ENCODE measurements at regions not wholly inside any gene's neighbourhood (a gene's known extent, or its start where the extent isn't known, plus 50 kb on each side); places are given as distances from the start of the nearest gene placed in this dataset.
"Not testable (repeated sequence)": the region's sequence is repeated elsewhere in the genome, so short reads cannot be mapped to it uniquely, and the experiment has no call there.

- TF ChIP-seq CTCF, POLR2A (IDR thresholded peaks at IDR 0.05): not testable (repeated sequence)
These were observed 96.4 kb upstream of the WSB1 start for GRCh38 chr17:27197505-27197904.

All from ovary (tissue), 3 donors.